ENCODE measurements at regions not wholly inside any gene's neighbourhood (a gene's known extent, or its start where the extent isn't known, plus 50 kb on each side); places are given as distances from the start of the nearest gene placed in this dataset.
A peak's percentile ranks its signal among the peaks of the same experiment; 100 is the strongest.

DNA sequence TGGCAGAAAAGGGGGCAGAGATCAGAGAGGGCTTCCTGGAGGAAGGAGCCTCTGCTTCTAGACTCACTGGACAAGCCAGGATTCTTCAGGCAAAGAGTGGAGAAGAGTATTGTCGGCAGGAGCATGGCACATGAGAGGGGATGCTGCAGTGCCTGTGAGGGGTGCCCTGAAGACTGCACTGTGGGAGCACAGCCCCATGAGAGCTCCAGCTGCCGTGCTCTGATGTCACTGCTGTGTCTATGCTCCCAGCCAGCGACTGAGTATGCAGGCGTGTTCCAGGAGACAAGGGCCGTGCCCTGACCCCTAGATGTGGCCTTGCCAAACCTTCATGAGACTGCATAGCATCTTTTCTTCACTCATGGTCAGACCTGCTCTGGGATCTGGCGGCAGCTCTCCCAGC lies 339.1 kb downstream of the RPS24 start:
- no peaks in the 10 kb centered on the region for H3K36me3 ChIP-seq
- intact Hi-C loops (cut with DNase I) = no loop called here
- DNase-seq = no peak

GRCh38 chr10:78374331-78375028 lies 340.8 kb downstream of the RPS24 start:
- Histone ChIP-seq H3K27ac (no peak overlapping the region), H3K4me3 (no peak overlapping the region), H3K27me3 (no peaks in the 10 kb centered on the region), H3K36me3 (no peaks in the 10 kb centered on the region), H3K4me1 (no peaks in the 10 kb centered on the region), H3K9me3 (no peaks in the 10 kb centered on the region)
- DNase-seq (no peak), ATAC-seq (no peak)
- intact Hi-C loops (cut with DNase I) = no loop called here
- no peak for TF ChIP-seq CTCF (IDR thresholded peaks at IDR 0.05)

More for the DNA sequence above, 339.1 kb downstream of the RPS24 start:
- Histone ChIP-seq H3K27ac (no peak overlapping the region), H3K27me3 (no peaks in the 10 kb centered on the region), H3K9me3 (no peaks in the 10 kb centered on the region), H3K4me3 (no peak overlapping the region), H3K4me1 (no peaks in the 10 kb centered on the region)
- TF ChIP-seq CTCF (IDR thresholded peaks at IDR 0.05) = no peak
- no peak for ATAC-seq

DNA sequence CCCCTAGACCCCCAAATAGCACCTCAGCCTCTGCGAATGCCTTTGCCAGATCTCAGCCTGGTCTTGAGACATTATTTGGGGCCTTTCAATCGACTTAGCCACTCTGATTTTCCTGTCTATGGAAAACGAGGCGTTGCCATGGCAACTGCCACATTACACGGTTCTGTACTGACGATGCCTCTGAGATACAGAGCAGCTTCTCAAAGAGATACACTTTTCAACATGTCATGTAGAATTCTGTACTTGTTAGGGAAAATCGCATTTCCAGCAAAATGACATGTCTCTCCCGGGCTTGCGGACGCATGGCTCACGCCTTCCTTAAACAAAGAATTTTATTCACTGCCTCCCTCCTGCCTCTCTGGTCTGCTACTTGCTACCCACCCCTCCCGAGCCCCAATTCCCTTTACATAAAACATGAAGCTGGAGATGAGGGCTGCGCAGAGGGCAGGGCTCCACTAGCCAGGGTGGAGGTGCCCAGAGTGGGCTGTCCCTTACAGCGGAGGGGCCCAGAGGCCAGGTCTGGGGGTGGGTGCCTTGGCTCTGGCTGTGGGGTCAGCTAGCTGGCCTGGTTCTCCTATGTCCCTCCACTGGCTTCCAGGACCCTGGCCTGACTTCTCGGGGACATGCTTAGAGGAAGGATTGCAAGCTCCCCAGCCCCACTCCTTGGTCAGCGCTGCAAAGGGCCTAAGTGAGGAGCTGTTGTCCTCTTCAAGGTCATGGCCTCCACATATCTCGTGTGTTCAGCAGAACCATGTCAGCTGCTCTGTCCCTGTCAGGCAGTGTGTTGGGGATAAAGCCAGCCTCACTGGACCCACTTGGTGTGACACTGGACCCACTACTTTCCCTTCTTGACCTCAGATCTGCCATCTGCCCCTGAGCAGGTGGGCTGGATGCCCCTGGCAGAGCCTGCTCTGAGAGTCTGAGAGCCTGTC lies 342.5 kb downstream of the RPS24 start:
- DNase-seq (peak in 1 of 4 donors; percentile 39), ATAC-seq (no peak)
- TF ChIP-seq CTCF (IDR thresholded peaks at IDR 0.05) = no peak
- Histone ChIP-seq H3K4me3 (no peak overlapping the region), H3K4me1 (no peaks in the 10 kb centered on the region), H3K36me3 (no peaks in the 10 kb centered on the region), H3K27me3 (peaks cover 0 to 3% of the 10 kb centered on the region in 2 donors), H3K27ac (no peak overlapping the region), H3K9me3 (no peaks in the 10 kb centered on the region)
- intact Hi-C loops (cut with DNase I) = no loop called here

- H3K4me1 ChIP-seq = no peaks in the 10 kb centered on the region
- no peak overlapping the region for H3K27ac ChIP-seq
- H3K4me3 ChIP-seq = no peak overlapping the region
- H3K36me3 ChIP-seq = no peaks in the 10 kb centered on the region
- intact Hi-C loops (cut with DNase I) = no loop called here
- peaks cover 0 to 5% of the 10 kb centered on the region in 2 donors for H3K27me3 ChIP-seq
- H3K9me3 ChIP-seq = no peaks in the 10 kb centered on the region
- TF ChIP-seq CTCF (IDR thresholded peaks at IDR 0.05) = no peak
- peak in 1 of 4 donors; percentile 37 for DNase-seq
- ATAC-seq = no peak
Observed at GRCh38 chr10:78377356-78377755, 343.7 kb downstream of the RPS24 start.

GRCh38 chr10:78378192-78378591 lies 344.5 kb downstream of the RPS24 start:
- intact Hi-C loops (cut with DNase I) = no loop called here
- TF ChIP-seq CTCF (IDR thresholded peaks at IDR 0.05) = no peak
- peaks cover 0 to 5% of the 10 kb centered on the region in 2 donors for H3K27me3 ChIP-seq
- no peak for DNase-seq
- ATAC-seq = no peak
- no peaks in the 10 kb centered on the region for H3K9me3 ChIP-seq
- no peaks in the 10 kb centered on the region for H3K36me3 ChIP-seq
- H3K4me3 ChIP-seq = no peak overlapping the region
- no peak overlapping the region for H3K27ac ChIP-seq
- no peaks in the 10 kb centered on the region for H3K4me1 ChIP-seq

Measured in left lung (tissue), 4 donors.